Activated naive CD8-positive, alpha-beta T cell treated with anti-CD3 and anti-CD28 coated beads for 36 hours (primary cell): ENCODE measurements at regions not wholly inside any gene's neighbourhood (a gene's known extent, or its start where the extent isn't known, plus 50 kb on each side); places are given as distances from the start of the nearest gene placed in this dataset.
"Not testable (repeated sequence)": the region's sequence is repeated elsewhere in the genome, so short reads cannot be mapped to it uniquely, and the experiment has no call there.

Source experiments
- DNase-seq: peaks from one replicate; pipeline ENCODE4 v3.0.0; 2021
- H3K27ac Mint-ChIP-seq: one replicate; pipeline ENCODE4 v1.8.0; 2022; ENCODE audit warnings: mild to moderate bottlenecking, moderate library complexity, mixed read lengths
- H3K27me3 Mint-ChIP-seq: one replicate; pipeline ENCODE4 v1.8.0; 2022; ENCODE audit warnings: mild to moderate bottlenecking, mixed read lengths
- H3K36me3 Mint-ChIP-seq: one replicate; pipeline ENCODE4 v1.8.0; 2021; ENCODE audit warnings: mild to moderate bottlenecking, mixed read lengths
- H3K4me1 Mint-ChIP-seq: one replicate; pipeline ENCODE4 v1.8.0; 2021; ENCODE audit warnings: mixed read lengths
- H3K4me3 Mint-ChIP-seq: one replicate; pipeline ENCODE4 v1.8.0; 2022; ENCODE audit warnings: mild to moderate bottlenecking, moderate library complexity, mixed read lengths
- H3K9me3 Mint-ChIP-seq: one replicate; pipeline ENCODE4 v1.8.0; 2022; ENCODE audit warnings: mixed read lengths

DNA sequence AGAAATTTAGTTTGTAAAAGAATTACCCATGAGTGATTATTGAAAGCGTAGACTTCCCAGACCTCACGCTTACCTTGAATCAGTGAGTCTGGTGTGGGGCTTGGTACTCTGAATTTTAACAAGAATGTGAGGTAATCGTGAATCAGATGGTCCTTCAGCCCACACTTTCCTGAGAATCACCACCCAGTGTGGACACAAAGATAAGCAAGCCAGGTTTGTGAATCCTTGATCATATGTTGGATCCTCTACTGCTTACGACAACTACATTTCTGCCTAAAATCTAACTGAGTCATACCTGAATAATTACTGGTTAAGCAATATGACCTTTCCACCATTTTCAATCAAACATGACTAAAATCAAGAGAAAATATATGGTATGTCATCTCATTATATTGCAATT lies 589.3 kb downstream of the TFAP2A start:
- Mint-ChIP-seq H3K27me3 (no peaks in the 10 kb centered on the region), H3K4me3 (no peak overlapping the region), H3K36me3 (no peaks in the 10 kb centered on the region), H3K9me3 (peaks cover 1% of the 10 kb centered on the region), H3K4me1 (no peaks in the 10 kb centered on the region), H3K27ac (no peak overlapping the region)
- DNase-seq: no peak

DNA sequence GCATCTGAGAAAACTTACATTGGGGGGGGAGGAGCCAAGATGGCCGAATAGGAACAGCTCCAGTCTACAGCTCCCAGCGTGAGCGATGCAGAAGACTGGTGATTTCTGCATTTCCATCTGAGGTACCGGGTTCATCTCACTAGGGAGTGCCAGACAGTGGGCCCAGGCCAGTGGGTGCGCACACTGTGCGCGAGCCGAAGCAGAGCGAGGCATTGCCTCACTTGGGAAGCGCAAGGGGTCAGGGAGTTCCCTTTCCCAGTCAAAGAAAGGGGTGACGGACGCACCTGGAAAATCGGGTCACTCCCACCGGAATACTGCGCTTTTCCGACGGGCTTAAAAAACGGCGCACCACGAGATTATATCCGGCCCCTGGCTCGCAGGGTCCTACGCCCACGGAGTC lies 604.1 kb downstream of the TFAP2A start:
- not testable (repeated sequence) for H3K27me3 Mint-ChIP-seq, H3K4me1 Mint-ChIP-seq, H3K36me3 Mint-ChIP-seq, H3K9me3 Mint-ChIP-seq, H3K4me3 Mint-ChIP-seq, H3K27ac Mint-ChIP-seq, DNase-seq

GRCh38 chr6:9810286-9810685 lies 604.6 kb downstream of the TFAP2A start:
- peaks cover 4% of the 10 kb centered on the region for H3K9me3 Mint-ChIP-seq
- H3K4me3 Mint-ChIP-seq: no peak overlapping the region
- no peak for DNase-seq
- no peaks in the 10 kb centered on the region for H3K36me3 Mint-ChIP-seq
- H3K4me1 Mint-ChIP-seq: no peaks in the 10 kb centered on the region
- H3K27ac Mint-ChIP-seq: no peak overlapping the region
- H3K27me3 Mint-ChIP-seq: no peaks in the 10 kb centered on the region

DNA sequence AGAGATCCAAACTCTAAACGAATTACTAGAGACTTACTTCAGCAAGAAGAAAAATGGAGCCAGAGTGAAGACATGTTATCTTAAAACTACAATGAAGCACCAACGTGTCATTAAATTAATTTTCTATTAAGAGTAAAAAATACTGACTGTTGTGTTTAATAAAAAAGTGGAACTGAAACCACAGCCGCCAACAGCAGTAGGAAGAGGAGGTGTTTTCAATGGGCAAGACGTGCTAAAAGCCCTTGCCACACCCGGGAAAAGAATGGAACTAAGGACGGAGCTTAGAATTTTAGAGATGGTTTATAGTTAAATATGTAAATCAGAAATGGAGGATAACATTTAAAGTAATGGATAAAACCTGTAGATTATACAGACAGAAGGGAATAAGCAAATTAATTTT lies 608.7 kb downstream of the TFAP2A start:
- no peaks in the 10 kb centered on the region for H3K4me1 Mint-ChIP-seq
- H3K36me3 Mint-ChIP-seq: no peaks in the 10 kb centered on the region
- no peak overlapping the region for H3K27ac Mint-ChIP-seq
- peaks cover 1% of the 10 kb centered on the region for H3K9me3 Mint-ChIP-seq
- H3K27me3 Mint-ChIP-seq: no peaks in the 10 kb centered on the region
- no peak overlapping the region for H3K4me3 Mint-ChIP-seq
- no peak for DNase-seq

DNA sequence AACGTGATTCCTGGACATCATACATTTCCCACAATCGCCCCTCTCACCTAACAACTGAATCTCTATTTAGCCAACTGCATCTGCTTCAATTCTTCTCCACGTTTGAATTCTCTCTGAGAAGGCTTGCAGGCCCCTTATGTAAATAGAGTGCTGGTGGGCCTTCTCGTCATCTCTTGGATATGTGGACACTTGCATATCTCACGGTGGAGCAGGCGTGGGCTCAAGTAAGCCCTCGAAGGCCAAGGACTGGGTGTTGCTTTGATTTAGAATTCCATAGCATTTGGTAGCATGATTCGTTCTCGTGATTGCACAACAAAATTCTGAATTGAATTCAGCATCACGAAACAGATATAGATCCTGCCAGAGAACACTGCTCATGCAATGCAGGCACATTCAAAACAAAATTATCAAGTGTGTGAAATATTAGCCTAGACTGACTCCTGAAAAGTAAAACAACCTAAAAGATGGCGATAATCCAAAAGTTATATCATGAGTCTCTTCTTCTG lies 613.6 kb downstream of the TFAP2A start:
- peaks cover 1% of the 10 kb centered on the region for H3K9me3 Mint-ChIP-seq
- no peaks in the 10 kb centered on the region for H3K27me3 Mint-ChIP-seq
- H3K27ac Mint-ChIP-seq: no peak overlapping the region
- no peaks in the 10 kb centered on the region for H3K36me3 Mint-ChIP-seq
- DNase-seq: no peak
- no peak overlapping the region for H3K4me3 Mint-ChIP-seq
- H3K4me1 Mint-ChIP-seq: no peaks in the 10 kb centered on the region

DNA sequence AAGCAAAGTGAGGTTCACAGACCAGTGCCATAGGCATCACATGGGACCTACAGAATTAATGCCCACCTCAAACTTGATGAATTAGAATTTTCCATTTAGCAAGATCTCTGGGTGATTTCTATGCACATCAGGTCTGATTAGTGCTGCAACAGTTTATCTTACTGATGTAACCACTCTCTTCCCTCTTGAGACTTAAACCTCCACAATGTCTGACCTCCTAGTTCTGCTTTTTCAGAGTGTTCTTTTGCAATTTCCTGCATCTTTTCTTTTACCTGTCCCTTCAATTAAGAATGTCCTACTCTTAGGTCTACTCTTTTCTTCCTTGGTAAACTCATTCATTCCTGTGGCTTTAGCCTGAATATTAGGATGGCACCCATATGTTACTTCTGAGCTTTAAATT lies 615.3 kb downstream of the TFAP2A start:
- Mint-ChIP-seq H3K27ac (no peak overlapping the region), H3K27me3 (no peaks in the 10 kb centered on the region), H3K4me3 (no peak overlapping the region), H3K9me3 (no peaks in the 10 kb centered on the region), H3K36me3 (no peaks in the 10 kb centered on the region), H3K4me1 (no peaks in the 10 kb centered on the region)
- DNase-seq: no peak

- Mint-ChIP-seq H3K27me3 (no peaks in the 10 kb centered on the region), H3K9me3 (no peaks in the 10 kb centered on the region), H3K4me3 (no peak overlapping the region), H3K4me1 (no peaks in the 10 kb centered on the region), H3K27ac (no peak overlapping the region), H3K36me3 (no peaks in the 10 kb centered on the region)
- DNase-seq: no peak
These were observed 618.0 kb downstream of the TFAP2A start for GRCh38 chr6:9796827-9797226.

DNA sequence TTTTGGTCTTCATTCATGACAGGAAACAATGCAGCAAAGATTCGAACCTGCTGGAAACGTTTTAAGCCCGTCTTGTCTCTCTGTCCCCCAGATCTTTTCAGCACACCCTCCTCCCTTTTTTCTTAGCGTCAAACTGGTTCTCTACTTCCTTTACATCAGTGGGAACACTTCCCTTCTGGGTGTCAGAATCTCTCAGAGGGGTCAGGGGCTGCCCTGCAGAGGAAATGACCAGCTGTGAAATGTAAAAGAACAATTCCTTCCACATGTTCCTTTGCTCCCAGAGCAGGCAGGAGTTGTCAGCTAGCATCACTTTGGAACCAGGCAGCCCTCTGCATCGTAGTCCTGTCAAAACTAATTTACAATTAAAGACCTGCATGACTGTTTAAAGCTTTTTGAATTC lies 619.0 kb downstream of the TFAP2A start:
- Mint-ChIP-seq H3K4me1 (no peaks in the 10 kb centered on the region), H3K9me3 (no peaks in the 10 kb centered on the region), H3K36me3 (no peaks in the 10 kb centered on the region), H3K27ac (no peak overlapping the region), H3K27me3 (no peaks in the 10 kb centered on the region), H3K4me3 (no peak overlapping the region)
- no peak for DNase-seq

- no peaks in the 10 kb centered on the region for H3K4me1 Mint-ChIP-seq
- no peaks in the 10 kb centered on the region for H3K9me3 Mint-ChIP-seq
- H3K4me3 Mint-ChIP-seq: no peak overlapping the region
- H3K27ac Mint-ChIP-seq: no peak overlapping the region
- no peak for DNase-seq
- H3K27me3 Mint-ChIP-seq: no peaks in the 10 kb centered on the region
- no peaks in the 10 kb centered on the region for H3K36me3 Mint-ChIP-seq
These were observed 625.7 kb downstream of the TFAP2A start for GRCh38 chr6:9789201-9789600.

- H3K36me3 Mint-ChIP-seq: no peaks in the 10 kb centered on the region
These were observed 630.1 kb downstream of the TFAP2A start for GRCh38 chr6:9784786-9785185.

GRCh38 chr6:9783567-9783966 lies 631.3 kb downstream of the TFAP2A start:
- Mint-ChIP-seq H3K4me3 (no peak overlapping the region), H3K27me3 (no peaks in the 10 kb centered on the region), H3K9me3 (no peaks in the 10 kb centered on the region), H3K36me3 (no peaks in the 10 kb centered on the region), H3K27ac (no peak overlapping the region), H3K4me1 (no peaks in the 10 kb centered on the region)
- DNase-seq: no peak

More at GRCh38 chr6:9784786-9785185, 630.1 kb downstream of the TFAP2A start:
- no peaks in the 10 kb centered on the region for H3K4me1 Mint-ChIP-seq
- H3K9me3 Mint-ChIP-seq: no peaks in the 10 kb centered on the region
- no peak for DNase-seq
- no peak overlapping the region for H3K4me3 Mint-ChIP-seq
- H3K27me3 Mint-ChIP-seq: no peaks in the 10 kb centered on the region
- no peak overlapping the region for H3K27ac Mint-ChIP-seq

DNA sequence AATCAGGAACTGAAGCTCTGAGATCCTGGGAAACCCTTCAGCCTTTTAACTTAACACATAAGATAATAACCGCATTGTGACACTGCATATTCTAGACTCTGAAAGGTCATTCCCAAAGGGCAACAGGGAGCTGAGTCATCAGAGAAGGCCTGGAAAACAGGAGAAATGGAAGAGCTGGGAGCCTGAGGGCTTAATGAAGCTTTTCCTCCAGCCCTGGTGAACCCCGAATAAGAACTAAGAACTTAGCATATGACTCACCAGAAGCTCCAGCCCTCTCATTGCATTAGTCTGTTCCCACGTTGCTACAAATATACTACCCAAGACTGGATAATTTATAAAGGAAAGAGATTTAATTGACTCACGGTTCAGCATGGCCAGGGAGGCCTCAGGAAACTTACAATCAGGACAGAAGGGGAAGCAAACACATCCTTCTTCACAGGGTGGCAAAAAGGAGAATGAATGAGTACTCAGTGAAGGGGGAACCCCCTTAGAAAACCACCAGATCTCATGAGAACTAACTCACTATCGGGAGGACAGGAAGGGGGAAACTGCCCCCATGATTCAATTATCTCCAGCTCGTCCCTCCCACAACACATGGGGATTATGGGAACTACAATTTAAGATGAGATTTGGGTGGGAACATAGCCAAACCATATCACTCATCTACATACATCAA lies 648.5 kb downstream of the TFAP2A start:
- DNase-seq: no peak
- Mint-ChIP-seq H3K4me1 (no peaks in the 10 kb centered on the region), H3K4me3 (no peak overlapping the region), H3K27me3 (no peaks in the 10 kb centered on the region), H3K9me3 (no peaks in the 10 kb centered on the region), H3K27ac (no peak overlapping the region), H3K36me3 (no peaks in the 10 kb centered on the region)

DNA sequence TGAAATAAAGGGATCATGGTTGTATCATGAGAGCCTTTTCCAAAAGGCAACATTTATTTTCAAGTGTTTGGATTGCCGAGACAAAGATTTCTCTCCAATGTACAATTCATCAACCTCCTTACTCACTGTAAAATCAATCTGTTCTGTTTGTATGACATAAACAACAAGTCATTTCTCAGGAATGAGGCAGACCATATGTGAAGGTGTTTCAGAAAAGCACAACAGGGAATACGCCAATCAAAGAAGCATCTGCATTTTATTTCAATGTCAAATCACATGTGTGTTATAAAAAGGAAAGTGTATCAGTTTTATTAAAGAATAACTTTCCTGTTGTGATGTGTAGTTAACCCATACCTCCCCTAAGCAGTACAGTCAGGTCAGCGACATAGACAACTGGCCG lies 653.7 kb downstream of the TFAP2A start:
- no peaks in the 10 kb centered on the region for H3K9me3 Mint-ChIP-seq
- no peaks in the 10 kb centered on the region for H3K36me3 Mint-ChIP-seq
- H3K4me3 Mint-ChIP-seq: no peak overlapping the region
- DNase-seq: no peak
- H3K27ac Mint-ChIP-seq: no peak overlapping the region
- no peaks in the 10 kb centered on the region for H3K27me3 Mint-ChIP-seq
- no peaks in the 10 kb centered on the region for H3K4me1 Mint-ChIP-seq

- no peaks in the 10 kb centered on the region for H3K36me3 Mint-ChIP-seq
- no peaks in the 10 kb centered on the region for H3K4me1 Mint-ChIP-seq
- H3K4me3 Mint-ChIP-seq: no peak overlapping the region
- no peak for DNase-seq
- no peaks in the 10 kb centered on the region for H3K27me3 Mint-ChIP-seq
- H3K27ac Mint-ChIP-seq: no peak overlapping the region
- no peaks in the 10 kb centered on the region for H3K9me3 Mint-ChIP-seq
These were observed 660.4 kb downstream of the TFAP2A start for GRCh38 chr6:9754515-9754914.

DNA sequence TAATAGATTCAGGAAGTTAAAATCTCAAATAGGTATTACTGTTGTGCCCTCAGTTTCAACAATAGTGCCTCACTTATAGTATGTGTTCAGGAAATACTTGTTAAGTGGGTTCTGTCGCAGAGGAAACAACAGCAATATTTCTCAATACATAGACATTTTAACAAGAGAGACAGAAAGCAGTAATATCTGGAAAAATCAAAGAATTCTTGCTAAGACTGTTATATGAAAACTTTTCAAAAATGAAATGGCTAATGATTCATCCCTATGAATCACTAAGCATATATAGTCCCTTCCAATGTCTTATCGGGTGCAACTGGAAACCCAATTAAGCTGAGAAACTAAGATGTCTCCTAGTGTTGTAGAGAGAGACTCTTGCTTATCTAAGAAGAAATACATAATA lies 668.9 kb downstream of the TFAP2A start:
- Mint-ChIP-seq H3K27ac (no peak overlapping the region), H3K36me3 (no peaks in the 10 kb centered on the region)

DNA sequence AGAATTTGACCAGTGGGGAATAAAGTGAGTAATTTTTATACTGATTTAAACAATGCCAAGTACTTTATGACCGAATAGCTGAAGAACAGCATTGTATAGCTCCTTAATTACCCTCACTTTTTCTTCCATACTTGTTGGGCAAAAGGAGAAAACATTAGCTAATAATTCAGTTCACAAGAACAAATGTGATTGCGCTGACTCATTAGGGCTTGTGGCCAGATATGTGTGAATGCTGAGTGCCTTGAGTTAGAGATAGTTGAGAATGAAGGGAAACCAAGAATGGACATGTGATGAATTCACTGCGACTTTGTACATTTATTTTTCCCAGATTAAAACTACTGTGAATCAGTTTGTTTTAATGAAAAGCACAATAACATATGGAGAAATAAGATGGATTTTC lies 669.4 kb downstream of the TFAP2A start:
- Mint-ChIP-seq H3K9me3 (peaks cover 5% of the 10 kb centered on the region), H3K36me3 (no peaks in the 10 kb centered on the region), H3K4me1 (no peaks in the 10 kb centered on the region), H3K27ac (no peak overlapping the region), H3K27me3 (no peaks in the 10 kb centered on the region), H3K4me3 (no peak overlapping the region)
- DNase-seq: no peak

More for the DNA sequence above, 668.9 kb downstream of the TFAP2A start:
- H3K27me3 Mint-ChIP-seq: no peaks in the 10 kb centered on the region
- no peaks in the 10 kb centered on the region for H3K4me1 Mint-ChIP-seq
- no peak for DNase-seq
- H3K9me3 Mint-ChIP-seq: peaks cover 5% of the 10 kb centered on the region
- H3K4me3 Mint-ChIP-seq: no peak overlapping the region
